CD4-positive, alpha-beta T cell (primary cell): ENCODE measurements at regions not wholly inside any gene's neighbourhood (a gene's known extent, or its start where the extent isn't known, plus 50 kb on each side); places are given as distances from the start of the nearest gene placed in this dataset.

ENCODE experiments used
- ATAC-seq: fragments of 200-7000 bp; cut with Tn5 transposase; one replicate; pipeline ENCODE4 v1.10.0; 2022; ENCODE audit warnings: mild to moderate bottlenecking; ENCODE audit not compliant: poor library complexity
- CTCF ChIA-PET: fragments of 350-600 bp; sonication (Branson Sonifier 250); formaldehyde crosslinking; loops from one replicate; lab custom pipeline; 2021; ENCODE audit warnings: antibody characterized with exemption, inconsistent platforms; lab: Charles Lee
- POLR2A ChIA-PET: fragments of 350-600 bp; sonication (Branson Sonifier 250); formaldehyde crosslinking; loops from one replicate; lab custom pipeline; 2021; ENCODE audit warnings: antibody characterized with exemption, inconsistent platforms; lab: Charles Lee
- DNase-seq, 14 experiments: peaks; one replicate each; pipeline ENCODE4 v3.0.0-alpha.2; 2013 to 2020; ENCODE audit warnings: mixed read lengths in 2 of 14
- H3K27ac ChIP-seq, 2 donors: one replicate each; pipeline versions ENCODE4 v1.5.1 to v1.7.0; 2013; ENCODE audit warnings: low read length in 2 of 2, low read depth in 1 of 2, mild to moderate bottlenecking in 1 of 2
- H3K27me3 ChIP-seq, 2 experiments: 1 replicate in 1 of 2; 2 replicates in 1 of 2; pipeline versions ENCODE4 v1.6.1 to v1.7.0; 2013; ENCODE audit warnings: low read length in 2 of 2, control low read depth in 1 of 2, mild to moderate bottlenecking in 1 of 2, moderate library complexity in 1 of 2; ENCODE audit not compliant: insufficient read depth in 2 of 2, control insufficient read depth in 1 of 2
- H3K36me3 ChIP-seq: one replicate; pipeline ENCODE4 v1.6.1; 2013; ENCODE audit warnings: low read length, control low read depth; ENCODE audit not compliant: insufficient read depth
- H3K4me1 ChIP-seq: one replicate; pipeline ENCODE4 v1.6.1; 2013; ENCODE audit warnings: low read length, control low read depth; ENCODE audit not compliant: insufficient read depth
- H3K4me3 ChIP-seq: one replicate; pipeline ENCODE4 v1.5.1; 2013; ENCODE audit warnings: mild to moderate bottlenecking, low read length, moderate library complexity
- H3K9me3 ChIP-seq, 2 experiments: 1 replicate in 1 of 2; 2 replicates in 1 of 2; pipeline versions ENCODE4 v1.6.1 to v1.7.0; 2013; ENCODE audit warnings: low read length in 2 of 2, mild to moderate bottlenecking in 2 of 2, control low read depth in 1 of 2, moderate library complexity in 1 of 2; ENCODE audit not compliant: control insufficient read depth in 1 of 2, insufficient read depth in 1 of 2
- H3K27ac Mint-ChIP-seq: one replicate; pipeline ENCODE4 v1.8.0; 2020; ENCODE audit warnings: mixed read lengths
- H3K27me3 Mint-ChIP-seq: one replicate; pipeline ENCODE4 v1.8.0; 2021; ENCODE audit warnings: mixed read lengths
- H3K36me3 Mint-ChIP-seq: one replicate; pipeline ENCODE4 v1.8.0; 2021; ENCODE audit warnings: low read depth, mixed read lengths
- H3K4me1 Mint-ChIP-seq: one replicate; pipeline ENCODE4 v1.8.0; 2021; ENCODE audit warnings: low read depth, mixed read lengths
- H3K4me3 Mint-ChIP-seq: one replicate; pipeline ENCODE4 v1.8.0; 2020; ENCODE audit warnings: mild to moderate bottlenecking, mixed read lengths
- H3K9me3 Mint-ChIP-seq: one replicate; pipeline ENCODE4 v1.8.0; 2020; ENCODE audit warnings: mixed read lengths
- CTCF ChIP-seq: fragments of 200-600 bp; IDR thresholded peaks from one replicate; pipeline ENCODE4 v1.8.0; 2022; ENCODE audit warnings: antibody characterized with exemption, mild to moderate bottlenecking
- intact Hi-C, 2 experiments: fragments of 100-400 bp; cut with DNase I in 1 of 2; cut with micrococcal nuclease in 1 of 2; formaldehyde crosslinking; loops; one replicate each; pipeline versions ENCODE4 v1.15.1 to v1.9.0; 2023 to 2025; cut with DNase I, micrococcal nuclease

- Mint-ChIP-seq H3K4me3 (no peak overlapping the region), H3K36me3 (no peaks in the 10 kb centered on the region), H3K4me1 (no peaks in the 10 kb centered on the region), H3K9me3 (no peaks in the 10 kb centered on the region), H3K27ac (no peak overlapping the region), H3K27me3 (peaks cover 38% of the 10 kb centered on the region)
- ChIA-PET CTCF (no interaction called here), POLR2A (no interaction called here)
- H3K4me3 ChIP-seq: no peak overlapping the region
- H3K9me3 ChIP-seq: no peaks in the 10 kb centered on the region
- no peak overlapping the region for H3K27ac ChIP-seq
- intact Hi-C loops: no loop called here
- ATAC-seq (no peak), DNase-seq (no peak)
- no peaks in the 10 kb centered on the region for H3K36me3 ChIP-seq
- H3K27me3 ChIP-seq: no peaks in the 10 kb centered on the region
- TF ChIP-seq CTCF: no peak
- no peaks in the 10 kb centered on the region for H3K4me1 ChIP-seq
Measured at GRCh38 chr2:18456026-18456425, 104.4 kb downstream of the RDH14 start.

DNA sequence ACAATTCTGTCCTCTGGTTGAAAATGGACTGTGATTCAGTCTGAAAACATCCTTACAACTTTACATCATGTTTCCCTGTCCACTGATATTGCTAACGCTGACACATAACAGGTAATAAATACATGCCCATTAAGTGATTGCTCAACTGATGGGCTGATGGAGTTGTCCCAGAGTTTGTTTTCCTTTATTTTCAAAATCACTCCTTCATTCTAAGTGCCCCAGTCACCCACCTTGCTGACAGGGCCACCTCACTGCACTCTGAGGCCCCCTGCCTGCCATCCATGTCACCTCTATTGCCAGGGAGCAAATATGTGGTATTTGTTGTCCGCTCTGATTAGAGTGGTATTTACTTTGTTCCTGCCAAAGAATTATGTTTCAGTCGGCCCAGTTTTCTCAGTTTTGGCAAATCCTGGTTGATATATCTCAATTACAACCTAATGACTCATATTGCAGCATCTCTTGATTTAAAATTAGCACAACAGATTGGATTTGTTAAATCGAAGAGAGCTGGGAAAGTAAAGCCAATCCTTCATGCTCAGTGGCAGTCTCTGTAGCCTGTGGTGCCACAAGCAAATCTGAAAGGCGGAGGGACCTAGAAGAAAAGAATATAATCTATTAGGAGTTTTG is 105.1 kb downstream of the RDH14 start:
- Mint-ChIP-seq H3K27me3 (peaks cover 36% of the 10 kb centered on the region), H3K4me1 (no peaks in the 10 kb centered on the region)
- no peak for ATAC-seq

DNA sequence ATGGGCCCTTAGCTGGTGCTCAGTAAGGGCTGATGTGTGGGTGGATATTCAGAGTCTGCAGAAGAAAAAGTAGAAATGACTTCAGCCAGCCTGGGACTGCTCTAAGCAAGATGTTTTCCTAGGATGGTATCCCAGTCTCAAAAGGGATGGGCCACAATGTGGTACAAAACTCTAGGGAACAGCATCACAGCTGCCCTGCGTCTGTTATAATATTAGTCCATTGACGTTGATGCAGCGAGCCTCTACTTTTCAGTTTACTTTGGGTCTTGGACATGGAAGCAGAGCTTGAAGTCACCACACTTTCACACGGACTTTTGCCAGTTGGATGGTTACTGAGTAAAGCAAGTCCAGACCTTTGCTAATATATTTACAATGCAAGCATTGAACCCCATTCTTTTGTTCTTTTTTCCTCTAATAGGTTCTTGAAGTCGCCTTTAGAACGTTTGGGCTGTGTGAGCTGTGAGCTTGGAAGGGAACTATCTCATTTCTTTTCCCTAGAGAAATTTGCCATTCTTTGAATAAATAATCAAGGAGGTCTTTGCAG is 105.7 kb downstream of the RDH14 start:
- ChIA-PET CTCF (no interaction called here), POLR2A (no interaction called here)
- Mint-ChIP-seq H3K27me3 (peaks cover 31% of the 10 kb centered on the region), H3K4me1 (no peaks in the 10 kb centered on the region), H3K27ac (no peak overlapping the region), H3K9me3 (no peaks in the 10 kb centered on the region), H3K4me3 (no peak overlapping the region), H3K36me3 (no peaks in the 10 kb centered on the region)
- intact Hi-C loops: no loop called here
- Histone ChIP-seq H3K9me3 (no peaks in the 10 kb centered on the region), H3K36me3 (no peaks in the 10 kb centered on the region), H3K27me3 (no peaks in the 10 kb centered on the region), H3K4me3 (no peak overlapping the region), H3K4me1 (no peaks in the 10 kb centered on the region), H3K27ac (no peak overlapping the region)
- no peak for ATAC-seq
- no peak for TF ChIP-seq CTCF
- no peak for DNase-seq

More for the DNA sequence above, 105.1 kb downstream of the RDH14 start:
- Histone ChIP-seq H3K4me1 (no peaks in the 10 kb centered on the region), H3K27ac (no peak overlapping the region), H3K36me3 (no peaks in the 10 kb centered on the region), H3K4me3 (no peak overlapping the region), H3K27me3 (no peaks in the 10 kb centered on the region), H3K9me3 (no peaks in the 10 kb centered on the region)
- Mint-ChIP-seq H3K4me3 (no peak overlapping the region), H3K9me3 (no peaks in the 10 kb centered on the region), H3K27ac (no peak overlapping the region), H3K36me3 (no peaks in the 10 kb centered on the region)
- ChIA-PET POLR2A (no interaction called here), CTCF (no interaction called here)
- no peak for TF ChIP-seq CTCF
- intact Hi-C loops: no loop called here
- no peak for DNase-seq
